HAP-1 (cell line): ENCODE measurements at regions not wholly inside any gene's neighbourhood (a gene's known extent, or its start where the extent isn't known, plus 50 kb on each side); places are given as distances from the start of the nearest gene placed in this dataset.
"Not testable (repeated sequence)": the region's sequence is repeated elsewhere in the genome, so short reads cannot be mapped to it uniquely, and the experiment has no call there.

Experiments
- DNase-seq, 2 experiments: peaks; one replicate each; pipeline ENCODE4 v3.0.0-alpha.2; 2016 to 2020; ENCODE audit warnings: low spot score in 2 of 2
- H3K27me3 ChIP-seq: fragments of 250-450 bp; sonication (Bioruptor Pico); 2 replicates; pipeline ENCODE4 v1.5.1; 2020; ENCODE audit warnings: low read depth, mild to moderate bottlenecking, moderate library complexity
- H3K36me3 ChIP-seq: fragments of 250-450 bp; sonication (Bioruptor Pico); replicated peaks from 2 replicates; pipeline ENCODE4 v1.5.1; 2020; ENCODE audit warnings: mild to moderate bottlenecking
- H3K4me1 ChIP-seq: fragments of 250-450 bp; sonication (Bioruptor Pico); 2 replicates; pipeline ENCODE4 v1.5.1; 2020; ENCODE audit warnings: mild to moderate bottlenecking
- H3K4me3 ChIP-seq: fragments of 250-450 bp; sonication (Bioruptor Pico); 2 replicates; pipeline ENCODE4 v1.5.1; 2020; ENCODE audit warnings: mild to moderate bottlenecking, moderate library complexity
- H3K9me3 ChIP-seq: fragments of 250-450 bp; sonication (Bioruptor Pico); 2 replicates; pipeline ENCODE4 v1.5.1; 2020; ENCODE audit warnings: mild to moderate bottlenecking, moderate library complexity
- in situ Hi-C: fragments of 300-500 bp; cut with MboI; formaldehyde crosslinking; loops from 3 replicates; pipeline ENCODE4 v1.14.3; 2020; ENCODE audit warnings: low sequenced_read_pairs, inconsistent platforms, mixed read lengths

DNA sequence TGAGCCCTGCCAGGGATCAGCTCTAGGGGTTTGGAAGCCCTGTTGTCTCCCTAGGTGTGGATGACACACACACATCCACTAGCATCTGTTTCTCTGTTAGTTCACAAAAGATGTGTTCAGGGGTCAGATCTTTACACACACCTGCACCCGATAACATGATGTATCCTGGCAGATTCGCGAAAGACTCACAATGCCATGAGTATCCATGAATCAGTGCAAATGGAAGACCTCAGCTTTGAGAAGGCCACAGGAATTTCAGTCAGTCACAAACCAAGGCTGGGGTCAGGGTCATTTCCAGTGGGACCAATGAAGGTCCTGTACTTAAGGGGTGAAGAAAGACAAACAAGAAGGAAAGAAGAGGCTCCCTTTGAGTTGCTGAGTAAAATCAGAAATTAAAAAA, 898.2 kb downstream of the UQCRFS1 start:
- Histone ChIP-seq H3K4me3 (no peak overlapping the region), H3K4me1 (no peaks in the 10 kb centered on the region), H3K36me3 (no peaks in the 10 kb centered on the region), H3K9me3 (no peaks in the 10 kb centered on the region), H3K27me3 (no peaks in the 10 kb centered on the region)
- no peak for DNase-seq
- in situ Hi-C loops: no loop called here

DNA sequence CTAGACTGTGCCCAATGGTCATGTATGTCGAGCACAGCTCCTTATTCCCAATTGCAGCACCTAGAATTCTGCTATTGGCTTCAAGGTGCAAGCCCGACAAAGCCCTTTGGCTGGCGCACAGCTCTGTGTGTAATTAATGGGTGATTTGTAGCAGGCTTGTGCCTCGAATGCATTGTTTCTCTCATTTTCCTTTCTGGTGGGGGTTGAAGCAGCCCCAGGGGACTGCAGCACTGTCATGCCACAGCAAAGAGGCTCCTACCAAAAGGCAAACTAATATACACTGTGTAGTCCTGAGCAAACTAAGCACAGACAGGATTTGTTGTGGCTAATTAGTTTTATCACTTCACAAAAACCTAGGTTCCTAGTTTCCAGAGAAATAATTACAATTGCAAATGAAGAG, 898.7 kb downstream of the UQCRFS1 start:
- H3K4me3 ChIP-seq: no peak overlapping the region
- DNase-seq: no peak
- in situ Hi-C loops: no loop called here
- no peaks in the 10 kb centered on the region for H3K36me3 ChIP-seq
- no peaks in the 10 kb centered on the region for H3K4me1 ChIP-seq
- no peaks in the 10 kb centered on the region for H3K9me3 ChIP-seq
- no peaks in the 10 kb centered on the region for H3K27me3 ChIP-seq

DNA sequence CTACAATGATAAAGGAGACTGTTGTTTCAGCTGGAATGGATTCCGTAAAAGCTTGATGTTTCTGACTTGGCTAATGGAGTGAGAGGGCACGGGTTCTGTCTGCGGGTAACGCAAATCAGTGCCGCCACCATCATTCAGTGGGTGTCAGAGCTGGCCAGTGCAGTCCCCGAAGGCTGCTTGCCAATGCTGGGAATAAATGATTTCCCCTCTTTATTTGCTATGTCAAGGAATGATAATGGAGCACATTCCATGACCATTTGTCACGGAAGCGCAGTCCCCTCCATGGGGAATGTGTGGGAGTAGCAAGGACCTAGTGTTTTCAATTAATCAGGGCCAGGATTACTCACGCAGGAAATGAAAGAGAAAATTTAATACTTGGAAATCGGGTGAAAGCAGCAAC, 899.3 kb downstream of the UQCRFS1 start:
- Histone ChIP-seq H3K27me3 (no peaks in the 10 kb centered on the region), H3K4me1 (no peaks in the 10 kb centered on the region), H3K4me3 (no peak overlapping the region), H3K36me3 (no peaks in the 10 kb centered on the region), H3K9me3 (no peaks in the 10 kb centered on the region)
- in situ Hi-C loops: no loop called here
- DNase-seq: no peak

DNA sequence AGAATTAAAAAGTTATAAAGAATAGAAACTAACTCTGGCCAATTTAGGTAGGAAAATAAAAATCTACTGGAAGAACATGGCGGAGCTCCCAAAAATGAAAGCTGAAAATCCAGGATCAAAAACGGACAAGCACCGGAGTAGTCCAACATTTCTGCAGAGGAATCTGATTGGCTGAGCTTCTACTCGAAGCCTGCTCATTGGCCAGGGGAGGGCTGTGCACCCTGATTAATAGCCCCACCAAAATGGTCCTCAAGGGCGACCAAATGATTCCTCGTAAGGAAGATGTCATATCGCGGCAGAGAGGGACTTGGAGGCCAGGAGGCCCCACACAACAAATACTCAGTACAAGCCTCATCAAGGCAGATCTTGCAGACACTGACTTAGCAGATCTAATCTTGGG, 900.7 kb downstream of the UQCRFS1 start:
- Histone ChIP-seq H3K4me1 (no peaks in the 10 kb centered on the region), H3K36me3 (no peaks in the 10 kb centered on the region), H3K4me3 (no peak overlapping the region), H3K9me3 (no peaks in the 10 kb centered on the region), H3K27me3 (no peaks in the 10 kb centered on the region)
- DNase-seq: no peak
- in situ Hi-C loops: no loop called here

DNA sequence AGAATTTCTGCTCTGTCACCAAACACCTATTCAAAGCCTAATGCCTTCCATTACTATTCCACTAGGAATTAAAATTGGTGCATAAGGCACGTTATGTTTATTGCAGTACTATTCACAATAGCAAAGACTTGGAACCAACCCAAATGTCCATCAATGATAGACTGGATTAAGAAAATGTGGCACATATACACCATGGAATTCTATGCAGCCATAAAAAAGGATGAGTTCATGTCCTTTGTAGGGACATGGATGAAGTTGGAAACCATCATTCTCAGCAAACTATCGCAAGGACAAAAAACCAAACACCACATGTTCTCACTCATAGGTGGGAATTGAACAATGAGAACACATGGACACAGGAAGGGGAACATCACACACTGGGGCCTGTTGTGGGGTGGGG, 902.1 kb downstream of the UQCRFS1 start:
- H3K36me3 ChIP-seq, DNase-seq, in situ Hi-C loops, H3K4me1 ChIP-seq, H3K4me3 ChIP-seq, H3K27me3 ChIP-seq, H3K9me3 ChIP-seq: not testable (repeated sequence)

DNA sequence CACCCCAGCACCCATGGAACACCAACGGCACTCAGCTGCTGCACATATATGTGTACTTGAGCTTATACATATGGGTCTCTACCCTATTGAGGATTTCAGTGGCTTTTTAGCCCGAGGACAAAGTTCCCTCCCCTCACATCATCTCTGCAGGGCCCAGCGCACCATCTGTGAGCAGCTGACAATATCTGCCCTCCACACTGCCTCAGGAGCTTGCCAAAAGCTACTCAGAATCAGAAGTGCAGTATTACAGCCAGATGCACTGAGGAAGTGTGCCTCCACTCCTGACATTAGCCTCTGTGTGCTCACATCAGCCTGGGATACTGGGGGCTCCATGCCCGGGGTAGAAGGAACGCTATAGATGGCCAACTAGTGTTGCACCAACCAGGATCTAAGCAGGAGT, 903.9 kb downstream of the UQCRFS1 start:
- in situ Hi-C loops: no loop called here
- no peaks in the 10 kb centered on the region for H3K36me3 ChIP-seq

DNA sequence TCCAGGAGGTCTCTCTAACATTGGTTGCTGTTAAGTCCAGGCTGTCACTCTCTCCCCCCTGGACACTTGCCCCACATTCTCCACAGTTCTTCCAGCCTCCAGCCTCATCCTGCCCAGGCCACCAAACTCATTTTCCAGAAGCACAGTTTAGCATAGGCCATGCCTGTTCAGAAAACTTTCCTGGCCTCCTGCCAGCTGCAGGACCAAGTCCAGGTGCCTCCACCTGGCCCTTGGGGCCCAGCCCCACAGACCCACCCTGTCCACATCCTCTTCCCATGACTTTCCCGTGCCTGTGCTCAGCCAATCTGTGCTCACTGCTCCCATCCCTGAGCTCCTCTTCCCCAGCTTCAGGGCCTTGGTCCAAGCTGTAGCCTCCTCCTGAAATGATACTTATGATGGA, 905.0 kb downstream of the UQCRFS1 start:
- Histone ChIP-seq H3K36me3 (no peaks in the 10 kb centered on the region), H3K4me3 (no peak overlapping the region), H3K27me3 (no peaks in the 10 kb centered on the region), H3K4me1 (no peaks in the 10 kb centered on the region), H3K9me3 (no peaks in the 10 kb centered on the region)
- DNase-seq: no peak
- in situ Hi-C loops: no loop called here

More for the DNA sequence above, 903.9 kb downstream of the UQCRFS1 start:
- H3K4me1 ChIP-seq: no peaks in the 10 kb centered on the region
- DNase-seq: no peak
- H3K4me3 ChIP-seq: no peak overlapping the region
- no peaks in the 10 kb centered on the region for H3K27me3 ChIP-seq
- no peaks in the 10 kb centered on the region for H3K9me3 ChIP-seq

DNA sequence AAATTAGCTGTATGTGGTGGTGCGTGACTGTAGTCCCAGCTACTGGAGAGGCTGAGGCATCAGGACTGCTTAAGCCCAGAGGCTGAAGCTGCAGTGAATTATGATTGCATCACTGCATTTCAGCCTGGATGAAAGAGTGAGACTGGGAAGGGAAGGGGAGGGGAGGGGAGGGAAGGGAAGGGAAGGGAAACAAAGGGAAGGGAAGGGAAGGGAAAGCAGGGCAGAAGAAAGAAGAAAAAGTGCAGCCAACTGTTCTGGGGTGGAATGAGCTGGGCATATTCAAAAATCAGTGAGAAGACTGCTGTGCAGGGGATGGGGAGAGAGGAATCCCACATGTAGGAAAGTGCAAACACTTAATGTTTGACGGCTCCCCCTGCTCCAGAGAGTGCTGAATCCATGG, 905.5 kb downstream of the UQCRFS1 start:
- in situ Hi-C loops: no loop called here
- DNase-seq: no peak
- H3K36me3 ChIP-seq: no peaks in the 10 kb centered on the region

DNA sequence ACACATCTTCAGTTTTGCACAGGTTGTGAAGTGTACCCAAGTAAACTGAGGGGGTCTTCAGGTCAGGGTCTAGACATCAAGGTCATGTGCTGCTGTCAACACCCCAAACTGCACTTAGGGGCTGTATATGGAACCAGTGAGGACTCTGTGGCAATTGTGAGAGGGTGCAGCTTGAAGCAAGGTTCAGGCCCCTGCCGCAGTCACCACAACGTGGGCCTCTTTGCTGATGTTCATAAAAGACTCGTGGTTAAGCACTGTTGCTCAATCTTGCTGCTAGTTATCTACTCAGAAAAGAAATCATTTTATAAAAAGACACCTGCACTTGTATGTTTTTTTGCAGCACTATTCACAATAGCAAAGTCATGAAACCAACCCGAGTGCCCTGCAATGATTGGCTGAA, 907.4 kb downstream of the UQCRFS1 start:
- H3K4me1 ChIP-seq: no peaks in the 10 kb centered on the region
- no peaks in the 10 kb centered on the region for H3K9me3 ChIP-seq
- no peak overlapping the region for H3K4me3 ChIP-seq
- H3K27me3 ChIP-seq: no peaks in the 10 kb centered on the region
- no peaks in the 10 kb centered on the region for H3K36me3 ChIP-seq
- in situ Hi-C loops: no loop called here
- no peak for DNase-seq

More for the DNA sequence above, 905.5 kb downstream of the UQCRFS1 start:
- H3K4me3 ChIP-seq: no peak overlapping the region
- H3K27me3 ChIP-seq: no peaks in the 10 kb centered on the region
- no peaks in the 10 kb centered on the region for H3K9me3 ChIP-seq
- no peaks in the 10 kb centered on the region for H3K4me1 ChIP-seq

DNA sequence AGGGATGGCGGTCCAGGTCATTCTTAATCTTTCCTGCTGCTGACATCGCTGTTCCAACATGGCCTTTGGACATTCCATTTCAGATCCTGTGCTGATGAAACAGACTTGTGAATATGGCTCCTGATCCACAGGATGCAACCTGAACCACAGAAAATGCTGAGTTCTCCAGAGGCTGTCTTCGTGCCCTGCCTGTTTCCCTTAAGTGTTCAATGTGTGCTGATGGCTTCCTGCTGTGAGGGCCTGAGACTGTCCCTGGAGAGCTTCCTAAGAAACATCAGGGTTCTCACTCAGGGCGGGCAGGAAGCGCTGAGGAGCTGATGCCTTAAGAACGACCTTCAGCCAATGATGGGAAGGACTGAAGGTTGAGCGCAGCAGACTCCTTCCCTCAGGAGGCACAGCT, 909.4 kb downstream of the UQCRFS1 start:
- H3K4me3 ChIP-seq: no peak overlapping the region
- H3K36me3 ChIP-seq: no peaks in the 10 kb centered on the region
- in situ Hi-C loops: no loop called here
- H3K4me1 ChIP-seq: no peaks in the 10 kb centered on the region
- DNase-seq: no peak
- no peaks in the 10 kb centered on the region for H3K9me3 ChIP-seq
- no peaks in the 10 kb centered on the region for H3K27me3 ChIP-seq

DNA sequence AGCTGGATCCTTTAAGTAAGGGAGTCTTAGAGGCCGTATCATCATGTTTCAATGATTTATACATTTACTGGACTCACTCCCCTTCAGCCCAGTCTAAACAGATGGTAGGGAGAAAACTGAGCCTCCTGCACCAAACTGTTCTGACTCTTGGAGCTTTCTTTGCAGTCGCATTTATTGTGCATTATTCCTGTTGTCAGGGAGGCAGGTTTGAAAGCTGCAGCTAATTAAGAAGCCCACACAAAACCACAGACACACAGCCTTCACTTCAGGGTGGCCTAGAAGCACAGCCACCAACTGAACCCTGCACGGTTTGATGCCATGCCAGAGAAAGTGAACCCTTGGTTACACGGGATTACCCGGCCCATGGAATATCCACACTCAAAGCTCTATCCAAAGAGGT, 911.0 kb downstream of the UQCRFS1 start:
- H3K36me3 ChIP-seq: no peaks in the 10 kb centered on the region
- no peaks in the 10 kb centered on the region for H3K9me3 ChIP-seq
- no peaks in the 10 kb centered on the region for H3K4me1 ChIP-seq
- DNase-seq: no peak
- no peaks in the 10 kb centered on the region for H3K27me3 ChIP-seq
- in situ Hi-C loops: no loop called here
- H3K4me3 ChIP-seq: no peak overlapping the region

DNA sequence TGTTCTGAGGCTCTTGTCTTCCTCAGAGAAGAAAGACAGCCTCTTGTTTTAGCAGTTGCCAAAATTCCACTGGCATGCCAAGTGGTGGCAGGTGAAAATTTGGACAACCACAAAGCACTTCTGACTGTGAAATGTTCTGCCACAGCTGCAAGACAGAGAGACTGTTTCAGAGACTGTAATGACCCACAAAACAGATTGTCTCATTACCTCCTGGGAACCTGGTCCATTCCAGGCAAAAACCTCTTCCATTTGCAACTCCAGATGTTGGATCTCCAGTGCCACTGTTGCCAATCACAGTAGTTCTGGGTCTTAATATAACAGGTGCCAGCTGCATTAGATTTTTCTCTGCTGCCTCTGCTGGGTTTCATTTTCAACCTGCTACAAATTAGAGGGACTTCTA, 911.5 kb downstream of the UQCRFS1 start:
- H3K27me3 ChIP-seq: no peaks in the 10 kb centered on the region
- H3K4me3 ChIP-seq: no peak overlapping the region
- no peak for DNase-seq
- no peaks in the 10 kb centered on the region for H3K4me1 ChIP-seq
- no peaks in the 10 kb centered on the region for H3K36me3 ChIP-seq
- in situ Hi-C loops: no loop called here
- H3K9me3 ChIP-seq: no peaks in the 10 kb centered on the region

DNA sequence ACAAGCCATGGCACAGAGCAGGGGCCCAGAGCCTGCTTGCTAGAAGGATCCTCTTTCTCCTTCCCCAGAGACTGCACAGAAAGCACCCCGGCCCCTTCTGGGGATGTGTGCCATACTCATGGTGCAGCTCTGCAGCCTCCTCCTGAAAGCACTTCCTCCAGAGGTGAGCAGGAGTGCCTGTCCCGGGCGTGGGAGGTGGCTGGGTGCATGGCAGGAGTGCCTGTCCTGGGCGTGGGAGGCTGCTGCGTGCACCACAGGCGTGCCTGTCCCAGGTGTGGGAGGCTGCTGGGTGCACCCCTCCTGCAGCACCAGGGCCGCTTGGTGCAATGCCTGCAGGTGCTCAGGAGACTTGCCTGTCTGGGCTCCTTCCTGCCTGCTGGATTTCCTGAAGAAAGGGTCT, 913.3 kb downstream of the UQCRFS1 start:
- in situ Hi-C loops: no loop called here
- DNase-seq: no peak
- Histone ChIP-seq H3K9me3 (no peaks in the 10 kb centered on the region), H3K4me3 (no peak overlapping the region), H3K4me1 (no peaks in the 10 kb centered on the region), H3K27me3 (no peaks in the 10 kb centered on the region), H3K36me3 (no peaks in the 10 kb centered on the region)

DNA sequence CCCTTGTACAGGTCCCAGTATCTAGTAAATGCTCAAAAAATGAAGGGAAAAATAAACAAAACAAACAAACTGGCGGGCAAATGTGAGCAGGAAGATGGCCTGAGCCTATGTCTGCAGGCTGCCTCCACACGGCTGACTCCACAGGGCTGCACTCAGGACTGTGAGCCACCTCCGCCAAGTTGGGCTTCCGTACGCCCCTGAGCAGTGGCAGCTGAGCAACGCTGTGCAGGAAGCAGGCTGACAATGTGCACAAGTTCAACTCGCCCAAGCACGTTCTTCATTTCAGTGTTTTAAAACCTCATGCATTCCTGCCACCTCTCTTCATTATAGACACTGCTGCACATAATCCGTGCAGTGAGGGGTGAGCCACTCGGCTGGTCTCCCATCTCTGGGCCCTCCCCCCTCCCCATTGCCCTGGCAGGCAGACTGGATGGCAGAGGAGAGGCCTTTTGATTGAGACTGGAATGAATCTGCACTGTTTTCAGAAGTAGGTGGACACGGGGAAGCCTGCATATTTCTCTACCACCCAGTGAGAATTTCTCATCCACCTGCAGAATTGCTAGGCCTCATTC, 915.3 kb downstream of the UQCRFS1 start:
- no peak for DNase-seq
- Histone ChIP-seq H3K27me3 (no peaks in the 10 kb centered on the region), H3K4me1 (no peaks in the 10 kb centered on the region), H3K4me3 (no peak overlapping the region), H3K36me3 (no peaks in the 10 kb centered on the region), H3K9me3 (no peaks in the 10 kb centered on the region)
- in situ Hi-C loops: no loop called here

DNA sequence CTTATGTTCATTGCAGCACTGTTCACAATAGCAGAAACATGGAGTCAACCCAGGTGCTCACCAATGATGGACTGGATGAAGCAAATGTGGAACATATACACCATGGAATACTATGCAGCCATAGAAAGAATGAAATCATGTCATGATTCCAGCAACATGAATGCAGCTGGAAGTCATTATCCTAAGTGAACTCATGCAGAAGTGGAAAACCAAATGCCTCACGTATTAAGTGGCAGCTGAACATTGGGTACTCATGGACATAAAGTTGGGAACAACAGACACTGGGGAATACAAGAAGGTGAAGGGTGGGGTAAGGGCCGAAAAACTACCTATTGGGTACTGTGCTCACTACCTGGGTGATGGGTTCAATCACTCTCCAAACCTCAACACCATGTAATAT, 915.9 kb downstream of the UQCRFS1 start:
- no peak for DNase-seq
- in situ Hi-C loops: no loop called here
- Histone ChIP-seq H3K4me3 (no peak overlapping the region), H3K36me3 (no peaks in the 10 kb centered on the region), H3K4me1 (no peaks in the 10 kb centered on the region), H3K27me3 (no peaks in the 10 kb centered on the region), H3K9me3 (no peaks in the 10 kb centered on the region)
